ENCODE measurements at regions not wholly inside any gene's neighbourhood (a gene's known extent, or its start where the extent isn't known, plus 50 kb on each side); places are given as distances from the start of the nearest gene placed in this dataset.

GRCh38 chr5:157993201-157993600 is 134.3 kb upstream of the CLINT1 start:
- Histone ChIP-seq H3K36me3 (ENCODE audit: control insufficient read depth in 2 of 2, insufficient read depth in 2 of 2, low read length in 1 of 2) (no peaks in the 10 kb centered on the region), H3K4me3 (no peak overlapping the region), H3K27ac (ENCODE audit: control insufficient read depth, insufficient read depth) (no peak overlapping the region), H4K20me1 (ENCODE audit: control insufficient read depth, insufficient read depth) (no peaks in the 10 kb centered on the region), H3K79me2 (ENCODE audit: control insufficient read depth, insufficient read depth, low read length) (no peaks in the 10 kb centered on the region), H3K4me1 (ENCODE audit: control insufficient read depth, insufficient read depth, low read length) (no peaks in the 10 kb centered on the region), H3K9ac (ENCODE audit: control insufficient read depth, insufficient read depth, low read length) (no peak overlapping the region), H3K27me3 (replicated peaks in 1 of 2; ENCODE audit: control insufficient read depth in 2 of 2, insufficient read depth in 2 of 2, low read length in 1 of 2) (no peaks in the 10 kb centered on the region), H3K9me3 (replicated peaks; ENCODE audit: control insufficient read depth, insufficient read depth, low read length) (no peaks in the 10 kb centered on the region), H2AFZ (ENCODE audit: control insufficient read depth, low read depth, low read length) (no peak overlapping the region), H3K4me2 (ENCODE audit: control insufficient read depth, insufficient read depth) (no peak overlapping the region)
- TF ChIP-seq MYB (IDR thresholded peaks at IDR 0.05; ENCODE audit: borderline replicate concordance, low read depth, low read length) (no peak), SPI1 (IDR thresholded peaks at IDR 0.05; ENCODE audit: borderline replicate concordance, insufficient read depth, low read depth, low read length) (peak; percentile 28; the same call in 1 of the 2 replicates)
- RAD21 ChIA-PET (ENCODE audit: unreplicated experiment) = interaction anchor here (1.0 to 1.6 kb wide), 2 partner anchors 176 to 1137 kb away, joined by 3 to 4 read pairs; no protein-coding TSS in a partner anchor
- in situ Hi-C loops (cut with MboI) = no loop called here
- intact Hi-C loops (cut with micrococcal nuclease; ENCODE audit: unreplicated experiment) = no loop called here
- CTCF ChIA-PET = interaction anchor here (0.7 to 1.9 kb wide), 4 partner anchors 9 to 233 kb away, joined by 3 to 9 read pairs (median 6); no protein-coding TSS in a partner anchor
- DNase-seq (ENCODE audit: low read depth, low spot score) (no peak), FAIRE-seq (no peak), ATAC-seq (peak; percentile 14; the same call in 1 of the 3 replicates)
- no TSS peak for BruUV-seq (replicated peaks)
- POLR2A ChIA-PET = no interaction called here
- 62% methylated on average over 2 of the region's 2 CpGs for WGBS (ENCODE audit: insufficient coverage, insufficient replicate concordance, low lambda C conversion rate, missing lambda C conversion rate)
- SMC1A ChIA-PET (ENCODE audit: uncharacterized antibody, unreplicated experiment) = interaction anchor here (0.9 to 4.4 kb wide), 2 partner anchors 162 to 175 kb away, joined by 3 to 38 read pairs; no protein-coding TSS in a partner anchor

- ChIA-PET POLR2A (no interaction called here), RAD21 (ENCODE audit: unreplicated experiment) (interaction anchor here (1.3 kb wide), 1 partner anchor 41 kb away, joined by 3 read pairs; no protein-coding TSS in a partner anchor), SMC1A (ENCODE audit: uncharacterized antibody, unreplicated experiment) (no interaction called here), CTCF (interaction anchor here (0.7 to 2.2 kb wide), 4 partner anchors 174 to 1142 kb away, joined by 3 to 5 read pairs (median 3); no protein-coding TSS in a partner anchor)
- ATAC-seq (no peak), DNase-seq (ENCODE audit: low read depth, low spot score) (no peak), FAIRE-seq (no peak)
- no peaks in the 10 kb centered on the region for H3K79me2 ChIP-seq (ENCODE audit: control insufficient read depth, insufficient read depth, low read length)
- no peaks in the 10 kb centered on the region for H3K27me3 ChIP-seq (replicated peaks in 1 of 2; ENCODE audit: control insufficient read depth in 2 of 2, insufficient read depth in 2 of 2, low read length in 1 of 2)
- no peaks in the 10 kb centered on the region for H3K4me1 ChIP-seq (ENCODE audit: control insufficient read depth, insufficient read depth, low read length)
- H4K20me1 ChIP-seq (ENCODE audit: control insufficient read depth, insufficient read depth) = no peaks in the 10 kb centered on the region
- H3K9ac ChIP-seq (ENCODE audit: control insufficient read depth, insufficient read depth, low read length) = no peak overlapping the region
- TF ChIP-seq MTA3 (IDR thresholded peaks at IDR 0.05; ENCODE audit: borderline replicate concordance, low read length) = no peak
- no peak for TF ChIP-seq POLR2AphosphoS5 (IDR thresholded peaks at IDR 0.05; ENCODE audit: low read length)
- TF ChIP-seq, protein P1, sequence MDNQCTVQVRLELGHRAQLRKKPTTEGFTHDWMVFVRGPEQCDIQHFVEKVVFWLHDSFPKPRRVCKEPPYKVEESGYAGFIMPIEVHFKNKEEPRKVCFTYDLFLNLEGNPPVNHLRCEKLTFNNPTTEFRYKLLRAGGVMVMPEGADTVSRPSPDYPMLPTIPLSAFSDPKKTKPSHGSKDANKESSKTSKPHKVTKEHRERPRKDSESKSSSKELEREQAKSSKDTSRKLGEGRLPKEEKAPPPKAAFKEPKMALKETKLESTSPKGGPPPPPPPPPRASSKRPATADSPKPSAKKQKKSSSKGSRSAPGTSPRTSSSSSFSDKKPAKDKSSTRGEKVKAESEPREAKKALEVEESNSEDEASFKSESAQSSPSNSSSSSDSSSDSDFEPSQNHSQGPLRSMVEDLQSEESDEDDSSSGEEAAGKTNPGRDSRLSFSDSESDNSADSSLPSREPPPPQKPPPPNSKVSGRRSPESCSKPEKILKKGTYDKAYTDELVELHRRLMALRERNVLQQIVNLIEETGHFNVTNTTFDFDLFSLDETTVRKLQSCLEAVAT (IDR thresholded peaks at IDR 0.05) = no peak
- TF ChIP-seq KLF5 (IDR thresholded peaks at IDR 0.05; ENCODE audit: partially characterized antibody) = no peak
- no peak for TF ChIP-seq SUPT20H (IDR thresholded peaks at IDR 0.05; ENCODE audit: borderline replicate concordance, control insufficient read depth, low read depth, low read length)
- TF ChIP-seq CHD4 (IDR thresholded peaks at IDR 0.05) = no peak
- TF ChIP-seq, protein P2, sequence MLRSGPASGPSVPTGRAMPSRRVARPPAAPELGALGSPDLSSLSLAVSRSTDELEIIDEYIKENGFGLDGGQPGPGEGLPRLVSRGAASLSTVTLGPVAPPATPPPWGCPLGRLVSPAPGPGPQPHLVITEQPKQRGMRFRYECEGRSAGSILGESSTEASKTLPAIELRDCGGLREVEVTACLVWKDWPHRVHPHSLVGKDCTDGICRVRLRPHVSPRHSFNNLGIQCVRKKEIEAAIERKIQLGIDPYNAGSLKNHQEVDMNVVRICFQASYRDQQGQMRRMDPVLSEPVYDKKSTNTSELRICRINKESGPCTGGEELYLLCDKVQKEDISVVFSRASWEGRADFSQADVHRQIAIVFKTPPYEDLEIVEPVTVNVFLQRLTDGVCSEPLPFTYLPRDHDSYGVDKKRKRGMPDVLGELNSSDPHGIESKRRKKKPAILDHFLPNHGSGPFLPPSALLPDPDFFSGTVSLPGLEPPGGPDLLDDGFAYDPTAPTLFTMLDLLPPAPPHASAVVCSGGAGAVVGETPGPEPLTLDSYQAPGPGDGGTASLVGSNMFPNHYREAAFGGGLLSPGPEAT (IDR thresholded peaks at IDR 0.05; ENCODE audit: low read depth) = no peak
- no peak for TF ChIP-seq JUNB (IDR thresholded peaks at IDR 0.05)
- TF ChIP-seq GABPA (IDR thresholded peaks at IDR 0.05; ENCODE audit: low read depth) = no peak
- no peak overlapping the region for H3K4me3 ChIP-seq
- no TSS peak for BruUV-seq (replicated peaks)
- no peaks in the 10 kb centered on the region for H3K36me3 ChIP-seq (ENCODE audit: control insufficient read depth in 2 of 2, insufficient read depth in 2 of 2, low read length in 1 of 2)
- H3K4me2 ChIP-seq (ENCODE audit: control insufficient read depth, insufficient read depth) = no peak overlapping the region
- no peak overlapping the region for H2AFZ ChIP-seq (ENCODE audit: control insufficient read depth, low read depth, low read length)
- 49% methylated on average over 4 of the region's 4 CpGs for WGBS (ENCODE audit: insufficient coverage, insufficient replicate concordance, low lambda C conversion rate, missing lambda C conversion rate)
- intact Hi-C loops (cut with micrococcal nuclease; ENCODE audit: unreplicated experiment) = no loop called here
- in situ Hi-C loops (cut with MboI) = no loop called here
- no peak overlapping the region for H3K27ac ChIP-seq (ENCODE audit: control insufficient read depth, insufficient read depth)
- H3K9me3 ChIP-seq (replicated peaks; ENCODE audit: control insufficient read depth, insufficient read depth, low read length) = no peaks in the 10 kb centered on the region
These were observed 131.7 kb upstream of the CLINT1 start for GRCh38 chr5:157990583-157991181.
